ENCODE measurements at regions not wholly inside any gene's neighbourhood (a gene's known extent, or its start where the extent isn't known, plus 50 kb on each side); places are given as distances from the start of the nearest gene placed in this dataset.

DNA sequence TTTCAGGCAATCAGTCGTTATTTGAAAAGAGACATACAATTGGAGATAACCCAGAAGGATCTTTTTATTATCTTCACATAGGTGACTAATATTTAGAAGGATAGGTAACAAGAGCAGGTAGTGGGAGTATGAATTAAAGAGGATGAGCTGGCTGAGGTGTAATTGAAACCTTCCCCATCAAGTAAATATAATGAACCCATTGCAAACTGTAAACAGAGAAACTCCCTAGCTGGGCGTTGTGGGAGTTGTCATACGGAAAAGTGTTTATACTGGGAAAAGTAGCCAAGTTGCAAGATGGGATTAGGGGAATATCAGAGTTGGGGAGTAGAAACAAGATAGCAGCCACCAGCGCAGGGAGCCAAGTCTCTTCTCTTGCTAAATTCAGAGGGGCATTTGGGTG lies 448.4 kb downstream of the COG6 start:
- no peak for DNase-seq (ENCODE audit: low read depth in 2 of 2, low spot score in 1 of 2)

DNA sequence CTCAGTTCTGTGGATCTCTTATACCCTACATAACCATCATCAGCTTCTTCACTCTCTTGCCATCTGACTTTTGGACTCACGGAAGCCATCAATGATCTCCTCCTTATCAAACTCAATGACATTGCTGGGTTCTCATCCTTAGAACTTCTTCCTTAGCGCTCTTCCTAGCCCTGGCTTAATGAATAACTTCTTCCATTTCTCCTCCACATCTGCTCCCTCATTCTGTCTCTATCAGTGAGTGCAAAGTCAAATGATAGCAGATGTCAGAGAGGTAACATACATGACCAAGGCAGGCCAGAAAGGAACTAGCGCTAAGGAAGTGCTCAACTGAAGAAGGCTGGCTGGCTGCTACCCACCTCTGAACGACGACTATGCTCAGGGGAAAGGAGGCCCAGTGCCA lies 449.8 kb downstream of the COG6 start:
- DNase-seq (ENCODE audit: low read depth in 2 of 2, low spot score in 1 of 2), result no peak

DNA sequence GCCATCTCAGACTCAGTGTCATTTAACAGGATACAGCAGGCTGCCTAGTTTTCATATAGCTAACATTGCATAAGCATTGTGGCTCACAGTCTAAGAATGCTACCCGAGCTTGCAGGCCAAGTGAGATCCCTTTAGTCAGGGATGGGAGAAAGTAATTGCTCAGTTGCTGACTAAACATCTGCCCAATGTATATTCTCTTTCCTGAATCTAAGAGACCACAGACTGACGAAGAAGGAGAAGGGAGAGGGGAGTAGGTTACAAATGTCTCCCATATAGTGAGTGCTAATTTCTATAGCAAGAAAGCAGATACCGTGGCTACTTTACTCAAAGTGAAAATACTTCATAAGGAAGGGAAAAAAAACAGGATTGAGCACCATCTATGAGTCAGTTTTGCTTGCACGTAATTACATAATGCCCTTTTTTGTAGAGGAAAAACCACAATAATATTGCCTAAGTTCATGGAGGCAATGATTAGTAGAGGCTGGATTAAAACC lies 453.9 kb downstream of the COG6 start:
- no peak for DNase-seq (ENCODE audit: low read depth in 2 of 2, low spot score in 1 of 2)

DNA sequence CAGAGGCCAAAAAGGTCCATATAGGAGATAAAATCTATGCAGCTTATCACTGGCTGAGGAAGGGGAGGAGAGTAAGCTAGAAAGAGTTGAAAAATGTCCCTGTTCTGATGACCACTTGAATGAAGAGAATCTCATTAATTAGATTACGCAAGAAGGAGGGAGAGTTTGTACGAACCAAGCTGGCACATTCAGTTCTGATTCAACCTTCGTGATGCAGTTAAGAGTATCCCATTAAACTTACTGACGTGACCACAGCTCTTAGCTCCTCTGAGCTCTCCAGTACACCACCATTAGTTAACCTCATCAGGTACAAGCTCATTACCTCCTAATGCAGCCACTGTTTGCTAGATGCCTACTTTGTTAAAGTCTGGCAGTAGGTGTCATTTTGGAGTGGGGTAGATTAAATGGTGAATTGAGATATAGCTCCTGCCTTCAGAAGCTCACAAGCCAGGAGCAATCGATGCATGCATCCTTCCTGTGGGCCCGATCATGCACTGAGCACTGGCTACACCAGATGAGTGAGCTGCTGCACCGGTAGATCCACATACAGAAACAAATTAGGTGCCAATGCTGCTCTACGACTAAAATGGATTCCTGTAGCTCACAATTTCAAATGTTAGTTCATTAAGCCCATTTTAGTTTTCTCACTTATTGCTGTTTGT lies 458.3 kb downstream of the COG6 start:
- DNase-seq (ENCODE audit: low read depth in 2 of 2, low spot score in 1 of 2), result no peak

DNA sequence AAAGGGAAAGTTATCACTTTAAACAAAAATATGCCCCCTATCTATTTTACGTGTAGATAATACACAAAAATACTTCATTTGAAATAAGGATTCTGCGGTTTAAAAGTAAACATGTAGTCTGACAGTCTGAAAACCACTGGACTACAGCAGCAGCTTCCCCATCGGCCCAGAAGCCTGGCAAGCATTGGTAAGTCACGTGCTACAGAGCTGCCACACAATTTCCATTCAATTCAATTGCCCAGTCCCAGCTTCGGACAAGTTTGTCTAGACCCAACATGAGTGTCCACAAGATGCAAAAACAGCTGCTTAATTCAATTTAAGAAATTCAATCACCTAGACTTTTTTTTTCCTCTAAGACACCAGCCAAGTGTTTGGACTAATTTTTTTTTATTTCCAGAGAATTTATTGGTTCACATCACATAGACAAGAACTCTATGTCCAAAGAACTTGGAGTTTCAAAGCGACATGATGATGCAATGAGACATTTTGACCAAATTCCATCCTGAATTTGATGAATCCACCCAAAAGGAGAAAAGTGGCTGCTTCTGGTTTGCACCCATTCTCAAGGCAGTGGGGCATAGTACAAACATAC lies 458.9 kb downstream of the COG6 start:
- DNase-seq (ENCODE audit: low read depth in 2 of 2, low spot score in 1 of 2), result no peak

DNA sequence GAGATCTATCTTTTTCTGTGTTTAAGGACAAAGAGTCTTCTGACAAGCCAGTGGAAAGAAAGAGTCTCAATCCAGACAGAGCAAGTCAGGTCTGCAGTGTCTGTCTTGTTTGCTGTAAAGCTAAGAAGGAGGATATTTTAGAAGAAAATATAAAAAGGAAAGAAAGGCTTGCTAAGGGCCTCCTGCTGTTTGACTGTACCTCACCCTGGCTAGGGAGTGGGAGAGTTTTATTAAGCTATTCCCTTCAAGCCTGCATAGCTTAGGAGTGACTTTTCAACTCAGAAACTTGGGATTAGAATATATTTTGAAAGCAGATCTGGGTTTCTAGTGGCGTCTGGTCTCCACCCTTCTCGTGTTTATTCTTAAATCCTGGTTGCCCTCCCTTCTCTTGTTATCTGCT lies 460.0 kb downstream of the COG6 start:
- no peak for DNase-seq (ENCODE audit: low read depth in 2 of 2, low spot score in 1 of 2)

DNA sequence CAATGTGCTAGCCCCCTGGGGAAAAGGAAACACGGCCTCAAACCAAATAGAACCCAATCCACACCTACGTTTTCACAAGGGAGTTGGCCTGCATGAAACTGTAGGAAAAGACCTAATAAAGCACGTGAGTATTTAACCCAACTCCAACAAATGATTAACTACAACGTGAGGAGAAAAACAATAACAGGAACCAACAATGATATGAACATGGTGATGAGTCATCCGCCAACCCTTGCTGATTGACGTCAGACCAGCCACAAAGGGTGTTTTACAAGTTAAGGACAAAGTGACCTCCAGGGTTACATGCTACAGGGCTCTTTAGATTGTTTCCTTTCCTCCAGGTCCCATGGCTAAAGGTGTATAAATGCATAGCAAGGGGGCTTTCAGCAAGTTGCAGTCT lies 460.5 kb downstream of the COG6 start:
- no peak for DNase-seq (ENCODE audit: low read depth in 2 of 2, low spot score in 1 of 2)

DNA sequence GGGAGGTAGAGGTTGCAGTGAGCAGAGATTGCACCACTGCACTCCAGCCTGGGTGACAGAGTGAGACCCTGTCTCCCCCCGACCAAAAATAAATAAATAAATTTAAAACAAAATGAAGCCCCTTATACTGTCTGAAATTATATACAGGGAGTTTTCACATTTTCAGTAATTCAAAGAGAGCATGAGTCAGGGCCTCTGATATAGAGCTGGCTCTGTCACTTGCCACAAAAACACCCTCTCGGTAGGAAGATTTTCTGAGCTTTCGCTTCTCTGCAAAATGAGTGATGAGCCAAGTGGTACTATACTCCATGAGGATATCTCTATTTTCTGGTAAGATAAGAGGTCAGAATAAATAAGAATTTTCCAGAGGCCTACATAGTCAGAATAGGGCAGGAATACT lies 462.9 kb downstream of the COG6 start:
- no peak for DNase-seq (ENCODE audit: low read depth in 2 of 2, low spot score in 1 of 2)

DNA sequence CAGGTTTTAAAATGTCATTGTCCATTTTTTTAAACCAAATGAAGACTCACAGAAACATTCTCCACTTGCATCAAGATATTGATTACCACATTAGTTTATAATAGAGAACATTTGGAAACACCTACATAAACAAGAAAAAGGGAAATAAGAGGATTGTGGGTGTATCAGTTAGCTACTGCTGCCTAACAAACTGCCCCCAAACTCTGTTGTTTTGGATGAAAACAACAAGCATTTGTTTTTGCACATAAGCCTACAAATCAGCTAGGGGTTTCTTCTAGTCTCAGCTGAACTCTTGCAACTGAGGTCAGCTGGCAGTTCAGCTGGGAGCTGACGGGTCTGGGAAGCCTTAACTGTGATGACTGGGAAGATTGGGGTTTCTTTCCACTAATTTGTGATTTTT lies 464.4 kb downstream of the COG6 start:
- no peak for DNase-seq (ENCODE audit: low read depth in 2 of 2, low spot score in 1 of 2)

DNA sequence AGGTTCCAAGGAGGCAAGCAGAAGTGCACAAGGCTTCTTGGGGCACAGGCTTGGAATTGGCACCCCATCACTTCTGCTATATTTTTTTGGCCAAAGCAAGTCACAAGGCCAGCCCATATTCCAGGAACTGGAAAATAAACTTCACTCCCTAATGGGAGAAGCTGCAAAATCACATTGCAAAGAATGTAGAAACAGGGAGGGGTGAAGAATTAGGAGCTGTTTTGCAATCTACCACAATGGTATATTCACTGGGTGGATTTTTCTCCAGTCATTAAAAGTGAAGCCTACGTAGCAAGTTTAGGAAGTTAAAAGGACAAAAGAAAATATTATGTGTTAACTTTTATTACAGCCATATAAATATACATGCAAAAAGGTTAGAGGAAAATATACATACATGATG lies 464.8 kb downstream of the COG6 start:
- no peak for DNase-seq (ENCODE audit: low read depth in 2 of 2, low spot score in 1 of 2)

DNA sequence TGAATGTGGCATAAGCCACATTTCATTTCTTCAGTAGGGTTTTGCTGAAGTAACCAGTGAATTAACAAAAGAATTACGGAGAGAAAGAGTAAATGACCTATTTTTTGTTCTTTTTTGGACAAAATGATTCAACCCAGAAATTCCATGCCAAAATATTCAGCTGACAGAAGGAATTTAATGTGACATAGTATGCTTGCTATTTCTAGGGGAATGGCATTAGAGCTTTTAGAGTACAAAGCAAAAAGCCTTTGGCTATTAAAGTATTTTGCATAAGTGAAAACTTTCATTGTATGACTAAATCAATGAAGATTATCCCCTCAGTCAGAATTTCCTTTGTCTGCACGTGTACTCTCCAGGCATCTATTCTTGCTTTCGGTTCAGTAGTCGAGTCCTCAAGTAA lies 465.3 kb downstream of the COG6 start:
- DNase-seq (ENCODE audit: low read depth in 2 of 2, low spot score in 1 of 2), result no peak

DNA sequence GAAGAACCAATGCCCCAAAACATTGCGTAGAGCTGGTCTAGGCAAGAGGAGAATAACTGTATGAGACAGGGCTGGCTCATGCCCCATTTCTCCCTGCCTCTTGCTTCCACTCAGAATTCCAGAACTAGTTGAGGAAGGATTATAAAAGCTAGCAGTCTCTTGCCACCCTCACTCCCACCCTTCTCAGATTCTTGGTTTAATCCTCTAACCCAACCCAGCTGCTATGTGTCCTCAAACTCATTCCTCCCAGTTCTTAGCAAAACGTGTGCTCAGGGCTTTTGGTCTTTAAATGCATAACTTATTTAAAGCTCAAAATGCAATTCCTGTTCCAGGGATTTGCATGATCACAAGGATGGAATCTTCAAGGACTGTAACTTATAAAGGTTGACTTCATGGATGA lies 466.3 kb downstream of the COG6 start:
- DNase-seq (ENCODE audit: low read depth in 2 of 2, low spot score in 1 of 2), result no peak

DNA sequence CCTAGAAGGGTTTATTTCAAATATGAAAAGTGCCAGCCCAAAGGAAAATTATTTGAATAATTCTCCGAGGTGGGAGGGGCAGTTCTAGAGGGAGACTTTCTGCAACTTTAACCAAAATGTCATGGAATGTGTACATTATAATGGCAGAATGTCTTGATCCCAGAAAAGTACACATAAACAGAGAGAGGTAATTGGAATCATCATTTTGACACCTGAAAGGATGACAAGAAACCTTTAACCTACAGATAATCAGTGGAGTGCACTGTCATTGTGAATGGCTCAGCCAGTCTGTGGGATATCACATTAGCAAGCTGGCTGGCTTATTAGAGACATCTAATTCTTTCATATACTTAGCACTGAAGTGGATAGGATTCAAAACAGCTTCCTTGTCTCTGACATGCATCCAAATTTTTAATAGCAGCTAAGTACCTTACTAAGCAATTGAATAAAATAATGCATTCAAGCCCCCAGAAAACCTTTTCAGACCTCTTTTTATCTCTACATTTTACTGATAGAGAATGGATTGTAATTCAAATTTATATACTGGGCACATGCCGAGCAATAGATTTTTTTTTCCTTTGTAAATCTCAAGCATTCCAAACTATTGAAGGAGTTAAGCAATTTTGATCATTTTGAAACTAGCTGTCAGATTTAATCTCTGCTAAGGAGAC lies 468.6 kb downstream of the COG6 start:
- DNase-seq (ENCODE audit: low read depth in 2 of 2, low spot score in 1 of 2), result no peak

DNA sequence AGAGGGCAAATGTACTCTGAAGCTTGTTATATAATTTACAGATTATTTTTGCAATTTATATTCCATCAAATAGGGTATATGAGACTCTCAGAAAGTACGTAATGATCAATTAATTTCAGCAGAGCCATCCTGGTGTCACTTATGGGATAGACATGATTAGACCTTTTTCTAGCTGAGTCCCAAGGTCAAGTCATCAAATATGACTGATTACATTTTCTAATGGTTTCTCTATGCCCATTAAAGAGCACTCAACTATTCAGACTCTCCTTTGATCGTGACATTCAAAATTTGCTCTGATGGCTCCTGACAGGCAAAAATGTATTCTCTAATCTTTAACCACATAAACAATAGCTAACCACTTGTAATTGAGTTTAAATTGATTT lies 469.2 kb downstream of the COG6 start:
- no peak for DNase-seq (ENCODE audit: low read depth in 2 of 2, low spot score in 1 of 2)

DNA sequence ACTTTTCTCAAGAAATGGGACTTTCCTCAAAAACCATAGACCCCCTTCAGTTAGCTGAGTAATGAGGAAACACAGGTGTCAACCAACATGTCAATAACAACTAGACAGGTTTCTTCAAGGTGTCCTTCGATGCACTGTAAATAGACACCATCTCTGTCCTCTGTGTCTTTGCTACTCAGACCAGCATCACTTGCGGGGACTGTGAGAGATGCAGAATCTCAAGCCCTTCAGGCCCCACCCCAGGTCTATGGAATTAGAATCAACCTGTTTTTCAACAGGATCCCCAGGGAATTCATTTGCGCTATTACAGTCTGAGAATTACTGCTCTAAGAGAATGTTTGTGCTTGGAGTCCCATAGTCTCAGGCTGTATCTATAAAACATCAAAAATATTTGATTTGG lies 469.9 kb downstream of the COG6 start:
- DNase-seq (ENCODE audit: low read depth in 2 of 2, low spot score in 1 of 2), result no peak

DNA sequence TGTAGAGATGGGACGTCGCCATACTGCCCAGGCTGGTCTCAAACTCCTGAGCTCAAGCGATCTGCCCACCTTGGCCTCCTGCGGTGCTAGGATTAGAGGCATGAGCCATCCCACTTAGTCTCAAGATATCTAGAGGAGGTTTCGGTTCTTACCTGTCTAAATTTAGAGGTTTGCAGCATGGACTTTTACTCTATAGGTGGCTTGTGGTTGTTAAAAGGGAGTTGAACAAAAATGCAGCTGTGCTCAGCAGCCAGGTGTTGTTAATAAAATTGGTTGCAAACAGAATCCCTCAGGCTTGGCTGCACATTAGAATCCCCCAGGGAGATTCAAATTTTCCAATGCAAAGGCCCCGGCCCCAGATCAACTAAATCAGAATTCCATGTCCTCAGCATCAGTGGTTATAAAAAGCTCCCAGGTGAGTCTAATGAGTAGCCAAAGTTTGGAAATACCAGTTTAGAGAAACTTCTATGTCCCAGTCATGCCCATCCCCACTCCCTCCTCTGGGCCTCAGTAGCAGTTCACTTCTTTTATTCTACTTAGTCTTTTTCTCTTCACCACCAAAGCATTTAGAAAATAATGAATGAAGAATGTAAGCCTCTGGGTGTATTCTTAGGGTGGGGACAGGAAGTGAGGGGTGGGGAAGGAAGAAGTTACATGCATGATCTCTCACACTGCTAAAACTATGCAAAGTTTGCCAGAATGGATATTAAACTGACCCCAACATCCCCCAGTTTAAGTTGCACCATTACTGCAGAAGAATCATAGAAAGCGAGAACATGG lies 471.0 kb downstream of the COG6 start:
- no peak for DNase-seq (ENCODE audit: low read depth in 2 of 2, low spot score in 1 of 2)

DNA sequence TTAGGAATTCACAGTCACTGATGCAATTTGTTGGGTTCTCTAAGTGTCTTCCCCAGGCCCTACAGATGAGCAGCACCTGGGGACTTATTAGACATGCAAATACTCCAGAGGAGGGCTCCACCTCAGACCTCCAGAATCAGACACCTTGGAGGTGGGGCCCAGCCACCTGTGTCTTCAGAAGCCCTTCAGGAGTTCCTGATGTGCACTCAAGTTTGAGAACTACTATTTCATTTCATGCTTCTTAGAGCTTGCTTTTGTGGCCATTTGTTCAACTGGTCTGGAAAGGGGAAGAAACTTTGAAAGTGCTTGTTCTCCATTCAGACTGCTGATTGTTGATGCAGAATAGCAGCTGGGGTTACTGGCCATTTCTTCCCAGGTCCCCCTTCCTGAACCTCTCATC lies 472.0 kb downstream of the COG6 start:
- no peak for DNase-seq (ENCODE audit: low read depth in 2 of 2, low spot score in 1 of 2)

DNA sequence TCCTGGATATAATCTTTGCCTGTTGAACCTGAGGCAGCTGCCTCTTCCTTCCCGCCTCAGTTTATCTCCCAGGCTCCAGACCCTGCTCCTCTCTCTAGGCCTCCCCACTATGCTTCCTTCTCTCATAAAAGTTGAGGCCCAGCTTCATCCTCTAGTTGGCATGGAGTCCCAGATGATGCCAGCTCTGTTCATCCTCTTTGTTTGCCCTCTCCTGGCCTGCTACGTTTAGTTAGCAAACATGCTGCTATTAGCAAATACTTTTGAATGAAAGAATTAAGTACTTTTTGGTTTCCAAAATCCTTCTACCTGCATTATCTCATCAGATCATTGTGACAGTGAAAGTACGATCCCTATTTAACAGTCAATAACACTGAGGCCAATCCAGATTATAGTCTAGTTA lies 472.5 kb downstream of the COG6 start:
- no peak for DNase-seq (ENCODE audit: low read depth in 2 of 2, low spot score in 1 of 2)

DNA sequence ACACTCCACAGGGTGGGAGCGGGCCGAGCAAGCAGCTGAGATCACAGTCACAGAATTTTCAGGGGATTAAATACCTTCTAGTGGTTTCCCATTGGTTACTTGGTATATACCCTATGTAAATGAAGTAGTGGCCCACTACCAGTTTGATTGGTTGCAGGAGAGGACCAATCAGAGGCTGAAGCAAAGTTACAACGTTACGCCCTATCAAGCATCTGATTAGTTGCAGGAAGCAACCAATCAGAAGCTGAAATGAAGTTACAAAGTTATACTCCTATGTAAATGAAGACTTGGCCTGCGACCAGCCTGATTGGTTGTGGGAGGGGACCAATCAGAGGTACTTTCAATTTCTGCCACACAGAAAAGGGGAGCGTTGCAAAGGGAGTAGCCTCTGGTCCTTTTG lies 474.0 kb downstream of the COG6 start:
- DNase-seq (ENCODE audit: low read depth in 2 of 2, low spot score in 1 of 2), result no peak

DNA sequence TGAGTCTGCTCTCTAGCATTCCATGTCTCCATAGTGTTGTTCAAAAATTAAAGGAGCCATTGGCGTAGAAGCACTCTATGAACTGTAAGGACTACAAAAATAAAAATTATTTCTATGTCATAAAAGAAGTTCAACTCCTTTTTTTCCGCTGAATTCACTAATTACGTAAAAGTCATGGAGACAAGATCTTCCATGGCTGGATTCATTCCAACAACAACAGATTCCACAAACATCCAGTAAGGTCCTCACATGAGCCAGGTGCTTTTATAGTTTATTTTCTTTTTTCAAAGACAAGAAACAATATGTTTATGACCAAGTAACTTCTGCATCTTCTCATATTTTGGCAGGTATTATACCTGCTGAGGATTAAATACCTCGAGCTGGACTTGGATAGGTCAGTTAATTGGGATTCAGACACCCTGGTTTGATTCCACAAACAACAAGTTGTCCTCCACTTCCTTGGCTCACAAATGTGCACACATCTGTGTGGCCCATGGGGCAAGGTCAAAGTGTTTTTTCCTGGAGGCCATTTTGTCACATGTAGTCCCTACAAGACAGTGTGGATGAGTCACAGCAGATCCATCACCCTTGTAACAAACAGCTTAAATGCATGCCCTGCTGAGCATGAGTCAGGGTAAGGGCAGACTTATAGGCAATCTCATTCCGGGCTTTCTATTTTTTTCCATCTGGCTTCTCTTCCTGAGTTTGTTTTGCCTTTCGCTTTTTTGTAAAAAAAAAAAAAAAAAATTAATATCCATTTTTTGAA lies 475.6 kb downstream of the COG6 start:
- DNase-seq (ENCODE audit: low read depth in 2 of 2, low spot score in 1 of 2), result no peak

DNA sequence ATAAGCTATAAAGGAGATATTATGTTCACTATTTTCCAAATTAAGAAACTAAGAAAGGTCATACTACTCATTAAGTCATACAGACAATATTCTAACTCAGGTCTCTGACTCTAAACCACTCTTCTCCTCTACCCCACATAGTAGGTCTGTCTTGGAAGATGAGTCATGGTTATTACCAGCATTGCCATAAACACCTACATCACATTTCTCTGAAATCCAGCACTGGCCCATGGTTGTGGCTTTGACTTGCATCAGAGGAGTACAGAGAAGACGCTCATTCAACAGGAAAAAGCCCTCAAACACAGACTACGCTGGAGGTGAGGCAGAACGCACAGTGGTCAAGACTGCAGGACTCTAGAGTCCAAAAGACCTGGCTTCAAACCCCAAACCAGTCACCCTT lies 476.8 kb downstream of the COG6 start:
- no peak for DNase-seq (ENCODE audit: low read depth in 2 of 2, low spot score in 1 of 2)

Data from stimulated activated CD8-positive, alpha-beta memory T cell treated with anti-CD3 and anti-CD28 coated beads, Interleukin-4, amount 100 ng/mL, for 1 hour (primary cell).